HL-60 (cell line): ENCODE measurements at regions not wholly inside any gene's neighbourhood (a gene's known extent, or its start where the extent isn't known, plus 50 kb on each side); places are given as distances from the start of the nearest gene placed in this dataset.

ENCODE experiments used
- CTCF ChIP-seq: IDR thresholded peaks from one replicate; pipeline ENCODE4 v1.5.1; 2011; ENCODE audit warnings: low read length, control low read depth, inconsistent platforms; ENCODE audit not compliant: insufficient read depth
- POLR2AphosphoS5 ChIP-seq: IDR thresholded peaks from 2 replicates; pipeline ENCODE4 v1.6.1; 2012; ENCODE audit warnings: low read depth

- TF ChIP-seq CTCF, result no peak
- no peak for TF ChIP-seq POLR2AphosphoS5
Observed at GRCh38 chr1:96980448-96980847, 258.9 kb downstream of the PTBP2 start.
